Upper lobe of left lung (tissue), 4 donors: ENCODE measurements at regions not wholly inside any gene's neighbourhood (a gene's known extent, or its start where the extent isn't known, plus 50 kb on each side); places are given as distances from the start of the nearest gene placed in this dataset.

Experiments
- EP300 ChIP-seq, 4 donors: sonication (generic); formaldehyde crosslinking; IDR thresholded peaks; one replicate each; pipeline ENCODE4 v1.5.1; 2017; ENCODE audit warnings: antibody characterized with exemption in 4 of 4, control low read depth in 2 of 4
- POLR2A ChIP-seq, 4 donors: fragments of 450-650 bp; IDR thresholded peaks; one replicate each; pipeline ENCODE4 v1.5.1; 2016 to 2017; ENCODE audit warnings: antibody characterized with exemption in 4 of 4, mild to moderate bottlenecking in 2 of 4
- POLR2AphosphoS5 ChIP-seq, 2 donors: sonication (generic); formaldehyde crosslinking; IDR thresholded peaks; one replicate each; pipeline ENCODE4 v1.5.1; 2017; ENCODE audit warnings: antibody characterized with exemption in 2 of 2
- TF ChIP-seq, protein P1 (sequence below), 6 experiments: fragments of 450-650 bp in 4 of 6; fragments of 200-600 bp in 2 of 6; sonication (generic) in 2 of 6; IDR thresholded peaks; one replicate each; pipeline ENCODE4 v1.5.1; 2016 to 2019; ENCODE audit warnings: antibody characterized with exemption in 6 of 6

DNA sequence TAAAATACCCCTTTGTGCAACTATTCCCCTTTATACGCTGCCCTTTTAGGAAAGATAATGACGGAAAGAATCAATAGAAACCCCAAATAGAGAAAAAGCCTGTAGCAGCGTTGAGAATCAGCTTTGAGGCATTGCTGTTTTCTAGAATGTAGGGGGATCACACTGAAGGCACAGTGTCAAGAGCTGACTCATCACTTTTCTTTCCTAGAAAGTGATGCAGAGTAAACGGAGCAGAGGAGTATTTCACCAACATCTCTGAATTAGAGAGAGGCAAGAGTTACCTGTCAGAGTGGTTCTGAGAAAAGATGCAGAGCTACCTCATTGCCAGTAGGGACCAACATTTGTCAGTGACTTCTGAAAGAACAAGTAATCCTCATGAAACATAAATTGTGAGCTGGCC lies 269.8 kb upstream of the TMC3 start:
- TF ChIP-seq, protein P1, sequence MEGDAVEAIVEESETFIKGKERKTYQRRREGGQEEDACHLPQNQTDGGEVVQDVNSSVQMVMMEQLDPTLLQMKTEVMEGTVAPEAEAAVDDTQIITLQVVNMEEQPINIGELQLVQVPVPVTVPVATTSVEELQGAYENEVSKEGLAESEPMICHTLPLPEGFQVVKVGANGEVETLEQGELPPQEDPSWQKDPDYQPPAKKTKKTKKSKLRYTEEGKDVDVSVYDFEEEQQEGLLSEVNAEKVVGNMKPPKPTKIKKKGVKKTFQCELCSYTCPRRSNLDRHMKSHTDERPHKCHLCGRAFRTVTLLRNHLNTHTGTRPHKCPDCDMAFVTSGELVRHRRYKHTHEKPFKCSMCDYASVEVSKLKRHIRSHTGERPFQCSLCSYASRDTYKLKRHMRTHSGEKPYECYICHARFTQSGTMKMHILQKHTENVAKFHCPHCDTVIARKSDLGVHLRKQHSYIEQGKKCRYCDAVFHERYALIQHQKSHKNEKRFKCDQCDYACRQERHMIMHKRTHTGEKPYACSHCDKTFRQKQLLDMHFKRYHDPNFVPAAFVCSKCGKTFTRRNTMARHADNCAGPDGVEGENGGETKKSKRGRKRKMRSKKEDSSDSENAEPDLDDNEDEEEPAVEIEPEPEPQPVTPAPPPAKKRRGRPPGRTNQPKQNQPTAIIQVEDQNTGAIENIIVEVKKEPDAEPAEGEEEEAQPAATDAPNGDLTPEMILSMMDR (IDR thresholded peaks at IDR 0.05), result no peak
- TF ChIP-seq EP300 (IDR thresholded peaks at IDR 0.05) (no peak), POLR2A (IDR thresholded peaks at IDR 0.05) (no peak), POLR2AphosphoS5 (IDR thresholded peaks at IDR 0.05) (no peak)
